GM19468 (cell line): ENCODE measurements at regions not wholly inside any gene's neighbourhood (a gene's known extent, or its start where the extent isn't known, plus 50 kb on each side); places are given as distances from the start of the nearest gene placed in this dataset.
"Not testable (repeated sequence)": the region's sequence is repeated elsewhere in the genome, so short reads cannot be mapped to it uniquely, and the experiment has no call there.

Experiments
- ATAC-seq: cut with Tn5 transposase; IDR thresholded peaks from one replicate; pipeline ENCODE4 v1.9.1; 2021; ENCODE audit warnings: mild to moderate bottlenecking, moderate library complexity, moderate number of reproducible peaks; ENCODE audit not compliant: unreplicated experiment; ENCODE audit errors: extremely low read depth

DNA sequence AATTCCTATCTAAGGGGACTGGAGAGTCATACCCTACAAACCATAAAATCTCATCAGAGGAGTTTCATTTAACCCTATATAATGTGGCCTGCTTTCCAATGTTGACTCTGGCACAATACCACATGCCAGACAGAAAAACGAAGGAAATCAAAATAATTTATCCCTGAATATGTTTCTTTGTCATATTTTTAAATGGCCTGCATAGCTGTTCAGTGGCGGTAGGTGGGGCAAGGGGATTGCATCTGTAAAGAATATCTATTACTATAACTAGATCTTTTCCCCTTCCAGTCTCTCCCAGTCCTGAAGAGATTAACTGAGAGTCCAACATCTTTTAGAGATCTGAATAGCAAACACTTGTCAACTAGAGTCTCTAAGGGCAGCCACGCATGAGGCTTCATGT is 278.1 kb upstream of the CTNNB1 start:
- ATAC-seq: no peak

- no peak for ATAC-seq
These were observed 276.2 kb upstream of the CTNNB1 start for GRCh38 chr3:40923143-40923542.

- ATAC-seq: no peak
These were observed 275.7 kb upstream of the CTNNB1 start for GRCh38 chr3:40923651-40924050.

DNA sequence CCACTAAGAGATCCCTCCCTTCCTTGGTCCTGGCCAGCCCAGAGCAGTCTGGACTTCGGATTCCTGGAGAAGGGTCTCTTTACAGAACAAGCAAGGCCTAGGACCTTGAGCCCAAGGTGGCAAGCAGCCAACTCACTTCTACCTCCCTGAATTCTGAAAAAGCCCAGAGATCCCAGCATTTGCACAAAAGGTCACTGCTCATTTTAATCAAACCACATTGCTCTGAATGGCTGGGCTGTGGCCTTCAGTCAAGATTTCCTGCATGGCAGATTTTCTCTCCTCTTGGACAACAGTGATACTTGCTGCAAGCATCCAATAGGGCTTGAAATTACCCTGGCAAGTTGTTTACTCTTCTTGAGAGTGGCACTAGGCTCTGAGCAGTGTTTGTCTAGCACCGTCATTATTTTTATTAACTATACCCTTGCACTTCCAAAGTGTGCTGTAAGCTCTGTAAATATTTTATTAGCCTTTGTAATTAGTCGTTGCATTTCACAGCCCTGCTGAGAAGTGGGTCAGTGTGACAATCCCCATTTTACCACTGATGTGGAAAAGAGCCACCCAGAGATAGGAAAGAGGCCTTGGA is 274.7 kb upstream of the CTNNB1 start:
- no peak for ATAC-seq

DNA sequence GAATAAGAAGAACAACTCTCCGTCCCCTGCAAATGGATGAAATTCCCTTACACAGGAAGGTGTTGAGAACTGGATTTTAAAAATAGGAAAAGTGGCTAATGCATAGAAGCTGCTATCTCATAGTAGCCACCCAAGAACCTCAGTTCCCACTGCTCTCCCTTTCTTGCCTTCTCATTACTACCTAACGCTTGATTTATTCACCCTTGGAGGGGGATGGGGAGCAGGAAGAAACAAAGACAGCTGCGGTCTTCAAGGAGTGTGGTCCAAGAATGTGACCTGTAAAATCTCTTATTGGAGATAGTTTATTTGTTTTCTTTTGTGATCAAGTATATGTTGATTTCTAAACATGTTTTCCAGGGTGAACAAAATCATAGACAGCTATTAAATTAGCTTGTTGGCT is 274.1 kb upstream of the CTNNB1 start:
- no peak for ATAC-seq

DNA sequence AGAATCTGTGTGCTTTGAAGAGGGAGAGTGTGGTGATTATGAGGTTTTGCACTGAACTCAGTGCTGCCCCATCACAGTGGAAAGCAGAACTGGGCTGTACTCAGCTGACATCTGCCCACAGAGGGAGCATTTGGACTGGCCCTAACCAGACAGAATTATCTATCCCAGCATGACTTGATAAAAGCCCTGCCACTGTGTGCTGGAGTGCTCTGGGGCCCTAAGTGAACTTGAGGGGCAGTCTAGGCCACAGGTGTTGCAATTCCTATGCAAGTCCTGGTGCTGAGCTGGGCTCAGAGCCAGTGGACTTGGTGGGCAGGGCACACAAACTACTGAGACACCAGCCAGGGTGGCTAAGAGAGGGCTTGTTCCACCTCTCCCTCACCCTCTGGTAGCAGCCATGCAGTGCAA is 269.2 kb upstream of the CTNNB1 start:
- no peak for ATAC-seq

GRCh38 chr3:40930756-40931155 is 268.5 kb upstream of the CTNNB1 start:
- no peak for ATAC-seq

GRCh38 chr3:40938591-40938990 is 260.7 kb upstream of the CTNNB1 start:
- no peak for ATAC-seq

DNA sequence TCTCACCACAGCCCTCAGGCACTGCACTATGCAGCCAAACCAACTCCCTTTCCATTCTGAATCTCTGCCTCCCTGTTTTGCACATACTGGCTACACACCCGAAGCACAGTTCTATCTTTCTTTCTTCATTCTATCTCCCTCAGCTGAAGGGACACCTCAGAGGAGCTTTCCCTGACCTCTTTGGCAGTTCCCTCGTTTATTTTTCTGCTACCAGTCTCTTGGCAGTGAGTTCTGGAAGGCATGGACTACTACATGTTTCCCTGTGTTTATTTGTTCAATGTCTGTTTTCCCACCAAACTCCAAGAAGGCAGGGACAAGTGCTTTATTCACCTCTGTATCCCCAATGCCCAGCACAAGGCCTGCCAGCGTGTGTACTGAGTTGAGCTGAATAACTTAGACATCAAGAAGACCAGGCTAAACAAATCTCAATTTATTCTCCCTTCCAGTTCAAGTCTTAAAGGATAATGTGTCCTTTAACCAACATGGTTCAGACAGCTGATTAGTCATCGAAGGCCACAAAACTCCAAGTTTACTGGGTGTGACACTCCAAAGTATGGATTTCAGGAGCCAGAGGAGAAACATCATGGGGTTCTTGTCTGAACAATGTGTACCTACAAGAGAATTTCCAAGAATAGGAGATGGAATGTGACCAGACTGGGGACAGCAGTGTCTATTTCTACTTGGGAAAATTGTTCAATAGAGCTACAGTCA is 260.1 kb upstream of the CTNNB1 start:
- no peak for ATAC-seq

DNA sequence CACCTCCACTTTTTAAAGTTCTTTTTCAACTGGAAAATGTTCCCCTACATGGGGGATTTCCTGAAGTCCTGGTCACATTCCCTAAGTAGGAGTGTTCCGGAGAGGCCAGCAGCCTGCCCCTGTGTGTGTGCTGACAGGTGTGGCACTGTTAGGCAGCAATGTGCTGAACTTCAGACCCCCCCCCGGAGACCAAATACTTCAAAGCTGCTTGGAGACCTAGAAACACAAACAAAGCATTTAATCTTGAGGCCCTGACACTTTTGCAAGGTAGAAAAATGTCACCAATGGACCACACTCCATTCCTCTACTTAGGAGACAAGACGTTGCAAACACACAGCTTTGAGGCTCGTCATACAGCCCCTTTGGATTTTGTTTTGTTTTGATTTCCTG is 259.6 kb upstream of the CTNNB1 start:
- no peak for ATAC-seq

DNA sequence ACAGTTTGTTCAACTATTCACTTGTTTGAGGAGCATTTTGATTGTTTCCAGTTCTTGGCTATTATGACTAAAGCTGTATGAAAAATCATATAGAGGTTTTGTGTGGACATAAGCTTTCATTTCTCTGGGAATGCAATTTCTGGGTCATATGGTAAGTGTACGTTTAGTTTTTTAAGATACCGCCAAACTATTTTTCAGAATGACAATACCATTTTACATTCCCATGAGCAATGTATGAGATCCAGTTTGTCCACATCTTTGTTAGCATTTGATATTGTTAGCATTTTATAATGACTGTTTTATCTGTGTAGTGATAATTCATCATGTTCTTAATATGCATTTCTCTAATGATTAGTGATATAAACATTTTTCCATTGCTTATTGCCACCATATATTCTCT is 258.7 kb upstream of the CTNNB1 start:
- ATAC-seq: no peak

DNA sequence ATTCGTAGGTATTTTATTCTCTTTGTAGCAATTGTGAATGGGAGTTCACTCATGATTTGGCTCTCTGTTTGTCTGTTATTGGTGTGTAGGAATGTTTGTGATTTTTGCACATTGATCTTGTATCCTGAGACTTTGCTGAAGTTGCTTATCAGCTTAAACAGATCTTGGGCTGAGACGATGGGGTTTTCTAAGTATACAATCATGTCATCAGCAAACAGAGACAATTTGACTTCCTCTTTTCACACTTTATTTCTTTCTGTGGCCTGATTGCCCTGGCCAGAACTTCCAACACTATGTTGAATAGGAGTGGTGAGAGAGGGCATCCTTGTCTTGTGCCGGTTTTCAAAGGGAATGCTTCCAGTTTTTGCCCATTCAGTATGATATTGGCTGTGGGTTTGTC is 252.3 kb upstream of the CTNNB1 start:
- ATAC-seq: not testable (repeated sequence)

GRCh38 chr3:40949347-40949746 is 250.0 kb upstream of the CTNNB1 start:
- not testable (repeated sequence) for ATAC-seq

GRCh38 chr3:40951636-40952035 is 247.7 kb upstream of the CTNNB1 start:
- ATAC-seq: no peak

- ATAC-seq: no peak
These were observed 238.0 kb upstream of the CTNNB1 start for GRCh38 chr3:40961104-40961857.

GRCh38 chr3:40962721-40963120 is 236.6 kb upstream of the CTNNB1 start:
- ATAC-seq: no peak

DNA sequence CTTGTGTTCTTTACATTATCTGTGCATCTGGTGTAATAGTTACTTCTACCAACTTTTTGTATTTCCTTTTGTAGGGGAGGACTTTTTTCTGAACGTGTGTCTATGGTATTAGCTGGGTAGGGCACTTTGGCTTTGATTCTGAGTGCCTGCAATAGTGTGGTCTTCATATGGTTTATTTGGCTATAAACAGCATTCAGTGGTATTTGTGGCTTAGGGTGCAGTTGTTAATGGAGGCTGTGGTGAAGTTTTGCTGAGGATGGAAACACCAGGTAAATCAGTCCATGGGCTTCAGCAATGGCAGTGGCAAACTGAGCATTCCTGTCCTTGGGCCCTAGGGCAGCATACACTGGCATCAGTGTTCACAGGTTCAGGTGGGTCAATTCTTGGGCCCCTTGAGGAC is 230.6 kb upstream of the CTNNB1 start:
- no peak for ATAC-seq

DNA sequence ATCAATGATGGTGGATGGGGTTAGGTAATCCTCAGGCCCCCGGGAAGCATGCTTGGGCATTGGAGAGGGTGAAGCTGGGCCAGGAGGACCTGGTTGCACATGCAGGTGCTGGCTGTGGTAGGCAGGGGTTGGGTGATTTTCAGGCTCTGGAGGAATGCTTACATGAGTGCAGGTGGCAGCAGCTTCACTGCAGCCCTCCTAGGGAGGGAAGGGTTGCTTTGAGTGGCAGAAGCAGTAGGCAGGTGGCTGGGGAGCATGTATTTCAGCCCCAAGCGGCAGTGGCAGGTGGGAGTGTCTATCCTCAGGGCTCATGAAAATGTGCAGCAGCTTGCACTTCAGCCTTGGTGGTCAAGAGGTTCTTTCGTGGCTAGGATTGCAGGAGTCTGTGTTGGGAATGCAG is 230.0 kb upstream of the CTNNB1 start:
- ATAC-seq: no peak

GRCh38 chr3:40969756-40970466 is 229.4 kb upstream of the CTNNB1 start:
- no peak for ATAC-seq

GRCh38 chr3:40971191-40972168 is 227.8 kb upstream of the CTNNB1 start:
- ATAC-seq: peak; percentile 93
